ENCODE measurements at regions not wholly inside any gene's neighbourhood (a gene's known extent, or its start where the extent isn't known, plus 50 kb on each side); places are given as distances from the start of the nearest gene placed in this dataset.
"Not testable (repeated sequence)": the region's sequence is repeated elsewhere in the genome, so short reads cannot be mapped to it uniquely, and the experiment has no call there.

DNA sequence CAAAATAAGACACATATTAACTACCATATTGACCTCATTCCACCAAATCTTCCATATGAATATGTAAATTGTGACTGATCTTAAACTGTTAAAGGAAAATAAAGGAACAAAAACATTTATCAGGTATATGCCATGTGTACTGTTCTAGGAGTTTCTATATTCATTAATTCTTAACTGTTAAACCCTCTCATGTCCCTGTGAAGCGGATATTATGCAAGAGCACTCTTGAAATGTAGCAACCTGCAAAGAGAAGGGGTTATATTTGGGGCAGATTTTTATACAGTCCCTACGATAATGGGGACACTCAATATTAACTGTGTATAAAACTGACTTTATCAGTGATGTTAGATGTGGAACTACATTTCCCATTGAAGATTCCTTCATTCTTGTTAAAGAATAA, 184.9 kb upstream of the OR13F1 start:
- H3K27ac Mint-ChIP-seq (ENCODE audit: unreplicated experiment): no peak overlapping the region
- H3K36me3 Mint-ChIP-seq (ENCODE audit: low read depth): no peaks in the 10 kb centered on the region
- H3K27me3 Mint-ChIP-seq (ENCODE audit: low read depth): no peaks in the 10 kb centered on the region
- TF ChIP-seq, protein P1, sequence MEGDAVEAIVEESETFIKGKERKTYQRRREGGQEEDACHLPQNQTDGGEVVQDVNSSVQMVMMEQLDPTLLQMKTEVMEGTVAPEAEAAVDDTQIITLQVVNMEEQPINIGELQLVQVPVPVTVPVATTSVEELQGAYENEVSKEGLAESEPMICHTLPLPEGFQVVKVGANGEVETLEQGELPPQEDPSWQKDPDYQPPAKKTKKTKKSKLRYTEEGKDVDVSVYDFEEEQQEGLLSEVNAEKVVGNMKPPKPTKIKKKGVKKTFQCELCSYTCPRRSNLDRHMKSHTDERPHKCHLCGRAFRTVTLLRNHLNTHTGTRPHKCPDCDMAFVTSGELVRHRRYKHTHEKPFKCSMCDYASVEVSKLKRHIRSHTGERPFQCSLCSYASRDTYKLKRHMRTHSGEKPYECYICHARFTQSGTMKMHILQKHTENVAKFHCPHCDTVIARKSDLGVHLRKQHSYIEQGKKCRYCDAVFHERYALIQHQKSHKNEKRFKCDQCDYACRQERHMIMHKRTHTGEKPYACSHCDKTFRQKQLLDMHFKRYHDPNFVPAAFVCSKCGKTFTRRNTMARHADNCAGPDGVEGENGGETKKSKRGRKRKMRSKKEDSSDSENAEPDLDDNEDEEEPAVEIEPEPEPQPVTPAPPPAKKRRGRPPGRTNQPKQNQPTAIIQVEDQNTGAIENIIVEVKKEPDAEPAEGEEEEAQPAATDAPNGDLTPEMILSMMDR (IDR thresholded peaks at IDR 0.05): no peak
- no peak overlapping the region for H3K4me3 Mint-ChIP-seq (ENCODE audit: unreplicated experiment)
- H3K9me3 Mint-ChIP-seq (ENCODE audit: low read depth): no peaks in the 10 kb centered on the region
- DNase-seq (ENCODE audit: low spot score): no peak
- no peaks in the 10 kb centered on the region for H3K4me1 Mint-ChIP-seq (ENCODE audit: low read depth)

DNA sequence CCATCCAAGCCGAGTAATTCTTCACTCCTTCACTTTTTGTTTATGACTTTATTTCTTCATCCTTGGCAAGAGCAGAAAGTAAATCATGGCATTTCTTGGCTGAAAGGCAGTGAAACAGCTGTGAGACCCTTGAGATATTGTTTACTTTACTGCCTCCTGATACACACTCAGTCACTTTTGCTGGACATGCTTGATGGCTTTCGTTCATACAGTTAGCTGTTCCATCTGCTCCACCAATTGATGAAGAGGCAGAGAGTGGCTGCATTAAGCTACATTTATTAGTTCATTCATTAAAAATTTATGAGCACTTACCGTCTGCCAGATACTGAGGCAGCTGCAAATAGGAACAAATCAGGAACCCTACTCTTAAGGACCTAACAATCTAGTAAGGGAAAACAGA, 184.4 kb upstream of the OR13F1 start:
- Mint-ChIP-seq H3K27me3 (ENCODE audit: low read depth) (no peaks in the 10 kb centered on the region), H3K4me3 (ENCODE audit: unreplicated experiment) (no peak overlapping the region), H3K4me1 (ENCODE audit: low read depth) (no peaks in the 10 kb centered on the region), H3K9me3 (ENCODE audit: low read depth) (no peaks in the 10 kb centered on the region), H3K27ac (ENCODE audit: unreplicated experiment) (no peak overlapping the region), H3K36me3 (ENCODE audit: low read depth) (no peaks in the 10 kb centered on the region)
- no peak for DNase-seq (ENCODE audit: low spot score)
- TF ChIP-seq, protein P1 (IDR thresholded peaks at IDR 0.05): no peak

DNA sequence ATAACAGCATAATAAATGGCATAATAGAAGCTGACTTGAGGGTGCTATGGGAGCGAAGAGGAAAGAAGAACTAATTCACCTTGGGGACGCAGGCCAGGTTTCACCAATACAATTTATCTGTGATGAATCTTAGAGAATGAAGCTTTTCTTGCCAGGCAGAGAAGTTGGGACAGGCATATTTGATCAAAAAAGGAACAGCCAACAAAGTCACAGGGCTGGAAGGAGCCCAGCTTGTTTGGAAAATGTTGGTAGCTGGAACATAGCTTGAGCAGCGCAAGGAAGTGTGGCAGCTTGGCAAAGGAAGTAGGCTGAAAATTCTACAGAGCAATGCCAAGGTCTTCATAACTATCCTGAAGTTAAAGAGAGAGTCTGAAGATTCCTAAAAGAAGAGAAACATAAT, 181.5 kb upstream of the OR13F1 start:
- no peaks in the 10 kb centered on the region for H3K9me3 Mint-ChIP-seq (ENCODE audit: low read depth)
- H3K36me3 Mint-ChIP-seq (ENCODE audit: low read depth): no peaks in the 10 kb centered on the region
- no peak overlapping the region for H3K4me3 Mint-ChIP-seq (ENCODE audit: unreplicated experiment)

DNA sequence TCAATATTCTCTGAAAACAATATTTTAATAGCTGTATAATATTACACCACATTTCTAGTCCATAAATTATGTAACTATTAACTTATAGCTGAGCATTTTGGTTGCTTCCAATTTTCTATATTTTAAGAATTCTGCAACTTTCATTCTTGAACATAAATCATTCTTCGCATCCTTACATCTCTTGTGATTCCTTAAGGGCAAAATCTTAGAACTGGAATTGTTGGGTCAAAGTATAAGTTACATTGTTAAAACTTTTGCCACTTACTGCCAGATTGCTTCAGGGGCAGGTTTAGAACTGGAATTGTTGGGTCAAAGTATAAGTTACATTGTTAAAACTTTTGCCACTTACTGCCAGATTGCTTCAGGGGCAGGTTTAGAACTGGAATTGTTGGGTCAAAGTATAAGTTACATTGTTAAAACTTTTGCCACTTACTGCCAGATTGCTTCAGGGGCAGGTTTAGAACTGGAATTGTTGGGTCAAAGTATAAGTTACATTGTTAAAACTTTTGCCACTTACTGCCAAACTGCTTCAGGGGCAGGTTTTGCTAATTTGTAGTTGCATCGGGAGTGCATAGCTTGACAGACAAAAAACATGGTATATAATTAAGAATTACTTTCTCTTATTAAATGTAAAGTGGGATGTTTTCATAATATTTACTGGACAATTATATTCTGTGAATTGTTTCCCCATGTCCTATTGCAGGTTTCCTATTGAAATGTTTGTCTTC, 179.9 kb upstream of the OR13F1 start:
- H3K9me3 Mint-ChIP-seq (ENCODE audit: low read depth); H3K36me3 Mint-ChIP-seq (ENCODE audit: low read depth); H3K27me3 Mint-ChIP-seq (ENCODE audit: low read depth); H3K27ac Mint-ChIP-seq (ENCODE audit: unreplicated experiment); H3K4me3 Mint-ChIP-seq (ENCODE audit: unreplicated experiment); H3K4me1 Mint-ChIP-seq (ENCODE audit: low read depth); DNase-seq (ENCODE audit: low spot score): not testable (repeated sequence)

More for the DNA sequence above, 181.5 kb upstream of the OR13F1 start:
- no peak overlapping the region for H3K27ac Mint-ChIP-seq (ENCODE audit: unreplicated experiment)
- DNase-seq (ENCODE audit: low spot score): no peak
- no peaks in the 10 kb centered on the region for H3K4me1 Mint-ChIP-seq (ENCODE audit: low read depth)
- H3K27me3 Mint-ChIP-seq (ENCODE audit: low read depth): peaks cover 2% of the 10 kb centered on the region
- TF ChIP-seq, protein P1 (IDR thresholded peaks at IDR 0.05): no peak

DNA sequence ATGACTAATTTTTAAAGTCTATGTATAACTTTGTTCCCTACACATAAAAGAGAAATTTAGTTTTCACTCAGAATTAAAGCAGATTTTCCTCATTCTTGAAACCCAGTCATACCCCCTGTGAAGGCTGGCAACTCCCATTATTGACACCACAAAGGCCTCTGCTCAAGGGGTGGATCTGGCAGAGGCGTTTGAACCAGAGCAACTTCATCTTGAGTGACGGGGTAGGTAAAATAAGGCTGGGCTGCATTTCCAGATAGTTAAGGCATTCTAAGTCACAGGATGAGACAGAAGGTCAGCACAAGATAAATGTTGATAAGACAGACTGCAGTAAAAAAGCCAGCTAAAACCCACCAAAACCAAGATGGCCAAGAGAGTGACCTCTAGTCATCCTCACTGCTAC, 177.2 kb upstream of the OR13F1 start:
- Mint-ChIP-seq H3K9me3 (ENCODE audit: low read depth) (no peaks in the 10 kb centered on the region), H3K4me3 (ENCODE audit: unreplicated experiment) (no peak overlapping the region), H3K27me3 (ENCODE audit: low read depth) (peaks cover 12% of the 10 kb centered on the region), H3K4me1 (ENCODE audit: low read depth) (no peaks in the 10 kb centered on the region), H3K36me3 (ENCODE audit: low read depth) (no peaks in the 10 kb centered on the region), H3K27ac (ENCODE audit: unreplicated experiment) (no peak overlapping the region)
- DNase-seq (ENCODE audit: low spot score): no peak
- TF ChIP-seq, protein P1 (IDR thresholded peaks at IDR 0.05): no peak

DNA sequence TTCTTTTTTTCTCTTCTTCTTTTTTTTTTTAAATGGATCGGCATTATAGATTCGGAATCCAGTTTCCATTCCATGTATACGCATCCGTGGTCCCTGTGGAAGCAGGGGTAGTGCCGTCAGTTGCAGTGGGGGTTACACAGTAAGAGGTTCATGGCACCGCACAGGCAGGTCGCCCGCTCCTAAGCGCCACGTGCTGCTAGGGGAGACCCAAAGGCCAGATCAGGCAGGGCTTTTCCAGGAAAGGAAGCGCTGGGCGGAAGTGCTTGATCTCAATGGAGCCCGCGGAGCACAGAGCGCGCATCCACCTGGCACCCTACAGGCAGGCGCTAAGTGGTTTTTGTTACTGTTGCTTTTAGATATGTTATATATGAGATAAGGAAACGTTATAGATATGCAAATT, 174.8 kb upstream of the OR13F1 start:
- Mint-ChIP-seq H3K4me1 (ENCODE audit: low read depth) (no peaks in the 10 kb centered on the region), H3K36me3 (ENCODE audit: low read depth) (no peaks in the 10 kb centered on the region)

More for the DNA sequence above, 174.8 kb upstream of the OR13F1 start:
- Mint-ChIP-seq H3K27me3 (ENCODE audit: low read depth) (peaks cover 17% of the 10 kb centered on the region), H3K9me3 (ENCODE audit: low read depth) (peaks cover 1% of the 10 kb centered on the region), H3K4me3 (ENCODE audit: unreplicated experiment) (no peak overlapping the region), H3K27ac (ENCODE audit: unreplicated experiment) (no peak overlapping the region)
- no peak for DNase-seq (ENCODE audit: low spot score)
- TF ChIP-seq, protein P1 (IDR thresholded peaks at IDR 0.05): no peak

Data from chondrocyte (in vitro differentiated cells).